NOMO-1 treated with dmso at 0.1 percent for 144 hours (cell line): ENCODE measurements at regions not wholly inside any gene's neighbourhood (a gene's known extent, or its start where the extent isn't known, plus 50 kb on each side); places are given as distances from the start of the nearest gene placed in this dataset.
A peak's percentile ranks its signal among the peaks of the same experiment; 100 is the strongest.

Experiments
- DNase-seq: peaks from one replicate; lab custom pipeline; 2025; ENCODE audit not compliant: unreplicated experiment; lab: John Stamatoyannopoulos, UW

DNA sequence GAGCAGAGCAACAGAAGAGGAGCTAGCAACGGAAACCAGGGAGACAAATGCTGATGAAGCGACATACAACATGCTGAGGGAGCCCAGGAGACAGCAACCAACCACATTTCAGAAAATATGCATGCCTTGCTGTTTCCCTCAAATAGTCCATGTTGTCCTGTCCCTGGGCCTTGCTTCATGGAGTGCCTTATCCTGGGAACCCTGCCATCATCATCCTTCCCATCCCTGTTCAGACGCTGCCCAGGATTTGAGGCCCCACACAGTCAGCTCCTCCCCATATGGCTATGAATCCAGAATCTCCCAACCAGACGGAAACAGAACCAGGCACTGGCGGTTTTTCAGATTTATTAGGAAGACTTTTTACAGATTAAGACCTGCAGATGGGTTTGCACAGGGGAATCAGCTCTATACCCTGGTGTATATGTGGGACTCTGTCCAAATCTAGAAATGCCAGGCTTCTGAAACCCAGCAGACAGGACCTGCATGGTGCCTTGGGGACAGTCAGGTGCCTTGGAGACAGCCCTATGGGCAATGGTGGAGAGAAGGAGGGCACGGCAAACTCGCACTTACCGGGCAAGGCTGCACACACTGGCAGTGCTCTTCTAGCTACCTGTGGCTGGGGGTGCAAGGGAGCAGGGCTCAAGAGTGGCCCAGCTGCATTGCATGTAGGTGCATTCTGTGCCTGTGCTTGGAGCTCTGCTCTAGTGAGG lies 199.7 kb upstream of the MAMLD1 start:
- DNase-seq: no peak

DNA sequence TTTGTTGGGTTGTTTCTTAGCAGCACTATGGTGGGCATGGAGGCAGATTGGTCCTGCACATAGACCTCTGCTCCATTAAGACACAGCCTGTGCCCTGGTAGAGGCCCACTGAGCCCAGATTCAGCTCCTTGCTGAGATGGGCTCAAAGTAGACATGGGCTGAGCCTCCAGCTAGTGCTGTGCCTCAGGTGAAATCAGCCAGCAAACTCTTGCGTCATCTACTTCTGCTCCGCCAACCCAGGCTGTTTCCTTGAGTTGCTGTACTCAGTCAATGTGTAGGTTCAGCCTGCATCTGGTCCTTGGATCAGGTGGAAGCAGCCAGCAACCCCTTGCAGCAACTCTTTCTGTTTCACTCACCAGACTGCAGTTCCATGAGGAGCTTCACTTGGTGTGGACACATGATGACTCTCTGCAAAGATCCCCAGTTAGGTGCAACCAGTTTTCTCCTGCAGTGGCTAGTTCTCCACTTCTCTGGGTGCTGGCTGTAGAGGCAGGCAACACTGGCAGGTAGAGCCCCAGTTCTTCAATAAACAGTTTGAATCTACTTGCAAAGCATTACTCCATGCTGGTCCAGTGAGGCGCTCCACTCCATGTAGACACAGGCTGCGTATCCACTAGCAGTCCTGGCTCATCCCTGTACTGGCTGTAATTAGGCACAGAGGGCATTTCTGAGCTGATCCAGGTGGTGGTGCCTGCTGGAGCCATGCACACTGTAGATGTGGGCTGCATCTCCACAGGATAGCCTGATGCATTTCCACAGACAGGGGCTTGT lies 199.0 kb upstream of the MAMLD1 start:
- DNase-seq: no peak

DNA sequence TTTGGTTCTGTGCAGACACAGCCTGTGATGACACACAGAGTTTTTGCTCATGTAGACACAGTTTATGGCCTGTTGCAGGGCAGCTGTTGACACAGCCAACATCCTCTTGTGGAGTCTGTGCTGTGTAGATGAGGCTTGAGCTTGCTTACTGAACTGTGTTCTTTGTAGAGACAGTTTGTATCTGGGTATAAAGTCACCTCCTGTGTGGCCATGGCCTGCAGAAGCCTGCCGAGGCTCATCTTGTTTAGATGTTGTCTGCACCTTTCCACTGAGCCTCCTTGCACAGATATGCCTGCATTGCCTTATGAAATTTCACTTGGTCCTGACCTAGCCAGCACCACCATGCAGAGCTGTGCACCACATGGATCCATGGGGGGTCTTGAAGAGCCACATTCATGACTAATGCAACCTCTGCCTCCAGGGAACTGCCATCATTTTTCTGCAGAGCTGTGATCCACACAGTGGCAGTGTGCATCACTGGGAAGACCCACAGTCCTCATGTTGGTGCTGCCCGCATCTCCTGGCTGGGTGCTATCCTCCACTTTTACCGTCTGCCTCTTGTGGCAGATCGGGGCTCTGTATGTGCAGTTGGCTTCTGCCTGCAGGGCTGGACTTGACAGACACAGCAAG lies 198.0 kb upstream of the MAMLD1 start:
- no peak for DNase-seq

DNA sequence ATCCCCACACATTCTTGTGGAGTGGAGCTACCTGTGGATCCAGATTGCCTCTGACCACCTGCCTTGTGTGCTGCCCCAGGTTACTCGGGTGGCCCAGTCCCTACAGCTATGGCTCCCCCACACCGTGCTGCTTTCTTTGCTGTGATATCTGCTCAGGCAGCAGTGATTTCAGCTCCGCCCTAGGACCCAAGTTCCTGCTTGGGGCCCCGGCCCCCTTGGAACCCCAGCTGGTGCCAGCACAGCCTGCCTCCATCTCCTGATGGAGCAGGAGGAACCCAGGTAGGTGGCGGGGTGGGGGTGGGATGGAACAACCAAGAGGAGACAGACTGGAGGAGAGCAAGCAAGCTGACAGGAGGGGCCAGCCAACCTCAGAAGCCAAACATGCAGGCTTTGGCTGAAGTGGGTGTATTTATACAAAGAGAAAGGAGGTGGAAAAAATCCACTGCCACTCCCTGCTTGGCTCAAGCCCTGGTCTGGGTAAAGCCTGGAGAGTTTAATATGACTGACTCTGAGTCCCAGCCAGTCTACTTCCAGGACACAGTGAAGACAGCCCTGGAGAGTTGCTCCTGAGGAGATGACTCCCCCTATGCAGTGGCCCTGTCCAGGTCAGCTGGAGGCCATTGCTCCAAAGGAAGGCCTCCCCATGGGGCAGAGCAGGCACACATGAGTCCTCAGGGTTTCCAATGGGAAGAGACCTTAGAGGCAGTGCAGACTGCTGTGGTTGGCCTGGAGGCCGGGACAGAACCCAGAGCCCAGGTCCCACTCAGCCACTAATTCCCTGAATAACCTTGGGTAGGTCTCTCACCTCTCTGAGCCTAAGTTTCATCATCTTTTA lies 197.1 kb upstream of the MAMLD1 start:
- DNase-seq: no peak

DNA sequence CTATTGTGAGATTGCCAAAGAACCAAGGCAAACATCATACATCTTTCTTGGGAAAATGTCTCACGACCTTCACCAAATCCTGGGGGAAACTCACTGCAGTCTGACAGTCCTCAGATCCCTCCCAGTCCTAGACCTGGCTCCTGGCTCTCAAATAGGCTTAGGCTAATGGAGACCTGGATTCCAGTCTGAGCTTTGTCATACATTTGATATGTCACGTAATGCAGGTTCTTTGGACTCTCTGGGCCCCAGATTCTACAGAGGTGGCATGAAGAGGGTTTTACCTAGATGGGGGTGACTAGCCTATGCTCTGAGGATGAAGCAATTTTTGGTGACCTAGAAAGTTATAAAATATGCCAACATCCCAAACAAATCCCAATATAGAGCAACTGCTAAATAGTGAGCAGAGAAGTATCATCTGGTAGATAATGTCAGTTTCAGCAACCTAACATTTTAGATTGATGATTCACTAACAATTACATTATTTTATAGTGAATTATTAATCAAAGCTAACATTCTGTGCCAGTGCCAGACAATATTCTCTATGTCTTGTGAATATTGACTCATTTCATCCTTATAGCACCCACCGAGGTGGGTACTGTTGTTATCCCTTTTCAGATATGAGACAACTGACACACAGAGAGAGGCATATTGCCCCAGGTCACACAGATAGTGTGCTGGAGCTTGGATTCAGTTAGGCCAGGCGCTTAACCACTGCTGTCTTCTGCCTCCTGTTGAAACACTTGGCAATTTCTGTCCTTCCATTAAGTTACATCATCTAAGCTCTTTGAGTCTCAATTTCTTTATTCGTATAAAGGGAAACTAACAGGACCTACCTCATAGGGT lies 195.4 kb upstream of the MAMLD1 start:
- DNase-seq: no peak

DNA sequence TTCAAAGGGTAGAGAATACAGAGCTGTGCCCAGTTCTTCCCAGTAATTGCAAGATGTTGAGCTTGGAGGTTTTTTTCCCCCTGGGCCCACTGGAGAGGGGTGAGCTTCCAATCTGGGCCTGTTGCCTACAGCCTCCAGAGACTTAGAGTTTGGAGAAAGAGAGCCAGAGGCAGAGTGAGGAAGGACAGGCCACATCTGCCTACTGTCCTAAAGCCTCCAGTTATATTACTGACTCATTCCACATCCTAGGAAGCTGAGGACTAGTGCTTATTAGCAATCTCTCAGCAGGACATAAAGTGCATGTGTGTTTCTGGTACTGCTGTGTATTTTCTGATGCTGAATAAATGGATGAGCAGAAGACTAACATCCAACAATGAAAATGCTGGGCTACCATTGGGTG lies 181.0 kb upstream of the MAMLD1 start:
- no peak for DNase-seq

DNA sequence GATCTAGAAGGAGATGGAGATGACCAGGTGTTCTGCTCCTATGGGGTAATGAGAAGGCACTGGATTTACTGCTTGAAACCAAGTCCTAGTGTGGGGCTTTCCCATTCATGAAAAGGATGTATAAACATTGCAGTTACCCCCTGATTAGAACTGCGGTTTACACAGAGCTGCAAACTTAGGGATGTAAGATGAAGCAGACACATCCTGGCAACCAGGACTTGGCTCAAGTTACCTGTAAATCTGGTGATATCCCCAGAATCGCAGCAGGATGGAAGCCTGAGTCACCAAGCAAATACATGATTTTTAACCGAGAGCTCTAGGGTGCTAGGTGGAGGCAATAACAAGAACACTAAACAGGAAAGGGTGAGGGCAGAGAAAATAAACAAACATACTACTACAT lies 178.6 kb upstream of the MAMLD1 start:
- DNase-seq: no peak

DNA sequence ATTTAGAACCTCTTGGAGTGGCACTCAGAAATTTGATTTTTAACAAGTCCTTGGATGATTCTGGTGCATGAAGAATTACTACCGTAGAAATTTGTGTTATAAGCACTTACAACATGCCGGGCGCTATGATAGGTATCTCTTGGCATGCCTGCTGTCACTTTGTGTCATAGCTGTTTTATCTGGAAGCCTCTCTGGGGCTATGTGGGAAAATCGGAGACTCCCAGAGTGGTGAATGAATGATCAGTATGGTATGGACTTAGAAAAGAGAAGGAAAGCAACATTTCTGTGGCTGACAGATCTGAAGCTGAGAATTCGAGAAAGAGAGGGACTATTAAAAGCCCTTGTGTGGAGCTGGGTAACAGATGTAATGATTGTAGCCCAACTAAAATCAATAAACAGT lies 177.4 kb upstream of the MAMLD1 start:
- no peak for DNase-seq

DNA sequence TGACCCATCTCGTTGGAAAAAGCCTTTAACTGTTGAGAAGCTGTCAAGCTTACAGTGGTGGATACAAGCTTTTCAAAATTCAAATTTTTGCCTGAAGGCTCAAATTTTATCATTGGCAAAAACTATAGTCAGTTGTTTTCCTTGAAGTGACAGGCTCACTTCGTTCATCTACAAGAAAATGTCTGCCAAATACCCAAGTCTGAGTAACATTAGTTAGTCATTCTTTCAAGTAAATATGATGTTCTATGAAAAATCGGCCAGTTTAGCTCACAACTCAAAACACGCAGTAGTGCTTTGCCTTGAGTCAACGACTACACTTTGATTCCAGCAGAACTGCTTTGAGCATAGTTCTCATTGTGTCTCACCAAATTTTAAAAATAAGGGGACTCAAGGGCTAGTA lies 170.3 kb upstream of the MAMLD1 start:
- no peak for DNase-seq

DNA sequence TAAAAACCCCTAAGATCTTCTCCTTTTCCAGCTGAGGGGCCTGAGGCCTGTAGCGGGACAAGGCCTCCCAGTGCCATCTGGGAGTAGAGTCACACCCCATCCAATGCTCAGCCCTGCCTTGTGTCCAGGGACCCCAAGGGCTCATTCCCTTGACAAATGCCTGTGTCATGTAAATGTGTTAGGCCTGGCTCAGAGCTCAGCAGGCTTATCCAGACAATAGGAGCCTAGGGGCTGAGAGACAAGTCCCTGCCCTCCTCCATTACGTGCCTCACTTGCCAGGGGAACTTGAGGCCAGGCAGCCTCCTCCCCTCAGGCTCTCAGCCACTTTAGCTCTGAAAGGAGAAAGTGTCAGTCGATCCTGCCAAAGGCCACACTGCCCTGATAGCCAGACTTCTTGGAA lies 166.8 kb upstream of the MAMLD1 start:
- no peak for DNase-seq

DNA sequence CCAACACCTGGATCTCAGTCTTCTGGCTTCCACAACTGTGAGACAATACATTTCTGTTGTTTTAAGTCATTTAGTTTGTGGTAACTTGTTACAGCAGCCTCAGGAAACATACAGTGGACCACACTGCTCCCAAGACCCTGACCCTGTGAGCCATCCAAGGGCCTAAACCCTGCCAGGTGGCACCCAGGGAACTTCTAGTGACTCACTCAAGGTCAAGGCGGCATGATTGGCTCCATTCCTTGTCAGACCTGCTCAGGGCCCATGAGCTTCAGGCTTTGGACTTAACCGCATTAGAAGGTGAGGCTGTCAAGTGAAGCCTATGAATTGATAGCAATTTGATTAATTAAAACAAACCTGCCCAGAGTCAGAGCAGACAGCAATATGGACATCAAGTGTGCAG lies 165.7 kb upstream of the MAMLD1 start:
- DNase-seq: no peak

DNA sequence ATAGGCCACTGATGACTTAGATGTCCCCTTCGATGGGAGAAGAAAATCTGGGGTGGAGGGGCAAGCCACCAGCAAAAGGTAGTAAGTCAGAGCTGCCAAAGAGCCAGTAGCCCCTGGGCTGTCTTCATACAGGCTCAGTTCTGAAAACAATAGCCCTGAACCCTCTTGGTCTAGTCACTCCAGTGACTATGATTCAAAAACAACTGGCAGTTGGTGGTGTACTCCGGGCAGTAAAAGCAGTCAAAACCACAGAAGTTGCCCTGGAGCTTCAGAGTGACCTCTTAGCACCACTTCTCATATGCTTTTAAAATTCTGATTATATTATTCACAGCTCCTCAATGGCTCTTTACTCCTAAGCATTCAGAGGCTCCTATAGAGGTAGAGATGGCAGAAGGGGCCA lies 164.3 kb upstream of the MAMLD1 start:
- DNase-seq: no peak

DNA sequence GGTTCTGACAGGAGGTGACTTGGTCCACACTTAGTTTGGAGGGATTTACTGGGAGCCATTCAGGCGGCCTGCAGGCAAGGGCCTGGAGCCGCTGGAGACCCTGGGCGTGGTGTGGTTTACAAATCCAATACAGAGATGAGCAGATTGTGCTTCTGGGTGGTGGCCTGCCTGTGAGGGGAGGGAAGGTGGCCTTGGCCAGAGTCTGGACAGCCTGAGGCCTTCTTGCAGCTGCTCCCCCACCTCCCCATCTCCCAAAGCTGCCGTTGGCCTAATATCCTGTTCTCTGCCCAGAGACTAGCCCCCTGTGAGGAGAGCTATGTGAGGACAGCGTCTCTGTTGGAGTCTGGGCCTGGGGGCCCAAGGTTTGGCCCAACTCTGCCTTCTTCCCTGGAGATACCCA lies 163.9 kb upstream of the MAMLD1 start:
- DNase-seq: no peak

DNA sequence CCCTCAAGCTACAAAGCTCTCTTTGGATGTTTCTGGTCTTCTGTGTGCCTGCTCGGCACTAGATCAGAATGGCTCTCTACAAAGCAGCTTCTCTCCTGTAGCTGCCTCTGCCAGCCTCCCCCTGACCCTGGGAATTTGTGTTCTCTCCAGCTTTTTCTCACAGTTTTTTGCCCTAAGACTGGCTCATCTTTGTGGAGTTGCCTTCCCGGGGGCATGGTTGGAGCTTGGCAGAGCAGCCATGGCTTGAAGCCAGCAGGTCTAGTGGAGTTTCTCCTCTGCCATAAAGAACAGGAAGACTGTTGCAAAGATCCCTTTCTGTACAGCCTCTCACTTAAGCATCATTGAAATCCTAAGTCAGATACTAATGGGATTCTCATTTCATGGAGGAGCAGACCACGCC lies 163.3 kb upstream of the MAMLD1 start:
- DNase-seq: no peak

DNA sequence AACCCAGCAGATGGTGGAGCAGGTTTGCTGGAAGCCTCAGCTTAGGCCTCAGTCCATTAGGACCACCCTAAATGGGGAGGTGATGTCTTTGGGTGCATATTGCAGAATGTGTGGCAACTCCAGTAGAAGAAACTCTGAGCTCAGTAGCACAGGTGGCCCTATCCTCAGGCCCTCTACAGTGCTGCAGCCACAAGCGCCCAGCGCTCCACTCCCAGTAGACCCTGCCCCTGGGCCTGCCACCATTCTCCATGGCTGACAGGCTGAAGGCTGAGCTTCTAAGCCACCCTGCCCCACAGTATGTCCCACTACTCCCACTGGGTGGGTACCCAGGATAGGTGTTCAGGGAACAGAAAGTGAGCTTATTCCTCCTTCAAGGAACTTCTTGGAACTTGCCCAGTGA lies 162.8 kb upstream of the MAMLD1 start:
- no peak for DNase-seq

DNA sequence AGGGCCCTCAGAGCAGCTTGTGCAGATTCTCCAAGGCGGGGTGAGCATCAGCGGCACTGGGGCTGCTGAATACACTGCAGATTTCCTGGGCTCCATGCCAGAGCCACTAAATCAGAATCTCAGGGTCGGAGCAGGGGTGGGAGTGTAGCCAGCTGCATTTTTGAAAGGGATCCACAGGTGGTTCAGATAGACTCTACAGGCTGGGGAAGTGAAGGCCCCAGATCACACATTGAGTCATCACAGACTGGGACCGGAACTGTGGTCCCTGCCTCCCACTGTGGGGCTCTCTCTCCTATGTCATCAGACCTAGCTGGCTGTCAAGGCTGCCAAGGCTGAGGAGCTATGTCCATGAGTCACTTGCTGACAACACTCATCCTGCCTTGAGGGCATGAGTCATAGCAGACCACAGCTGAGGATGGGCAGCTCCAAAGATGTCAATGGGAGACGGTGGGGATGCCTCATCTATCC lies 162.3 kb upstream of the MAMLD1 start:
- DNase-seq: peak; percentile 51

DNA sequence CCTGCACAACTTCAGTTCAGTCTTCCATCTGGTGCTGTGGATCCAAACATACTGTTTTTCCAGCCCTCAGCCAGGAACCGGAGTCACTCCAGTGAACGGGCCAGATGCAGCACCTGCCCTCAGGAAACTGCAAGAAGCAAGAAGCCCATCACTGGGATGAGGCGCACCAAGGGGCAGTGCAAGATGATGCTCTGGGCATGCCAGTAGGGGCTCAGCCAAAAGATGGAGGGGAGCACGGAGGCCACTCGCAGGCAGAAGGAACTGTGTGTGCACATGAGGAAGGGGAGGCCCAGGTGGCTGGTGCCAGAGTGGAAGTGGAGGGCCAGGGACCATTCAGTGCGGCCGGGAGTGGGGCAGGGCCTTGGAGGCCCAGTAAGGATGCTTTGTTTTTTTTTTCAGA lies 161.7 kb upstream of the MAMLD1 start:
- no peak for DNase-seq

DNA sequence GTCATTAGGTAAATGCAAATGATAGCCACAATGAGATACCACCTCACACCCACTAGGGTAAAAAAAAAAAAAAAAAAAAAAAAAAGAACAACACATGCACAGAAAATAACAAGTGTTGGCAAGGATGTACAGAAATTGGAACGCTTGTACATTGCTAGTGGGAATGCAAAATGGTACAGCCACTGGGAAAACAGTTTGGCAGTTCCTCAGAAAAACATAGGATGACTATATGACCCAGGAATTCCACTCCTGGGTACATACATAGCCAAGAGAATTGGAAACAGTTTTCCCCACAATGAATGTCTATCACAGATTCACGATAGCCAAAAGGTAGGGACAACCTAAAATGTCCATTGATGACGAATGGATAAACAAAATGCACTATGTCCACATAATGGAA lies 161.3 kb upstream of the MAMLD1 start:
- no peak for DNase-seq

DNA sequence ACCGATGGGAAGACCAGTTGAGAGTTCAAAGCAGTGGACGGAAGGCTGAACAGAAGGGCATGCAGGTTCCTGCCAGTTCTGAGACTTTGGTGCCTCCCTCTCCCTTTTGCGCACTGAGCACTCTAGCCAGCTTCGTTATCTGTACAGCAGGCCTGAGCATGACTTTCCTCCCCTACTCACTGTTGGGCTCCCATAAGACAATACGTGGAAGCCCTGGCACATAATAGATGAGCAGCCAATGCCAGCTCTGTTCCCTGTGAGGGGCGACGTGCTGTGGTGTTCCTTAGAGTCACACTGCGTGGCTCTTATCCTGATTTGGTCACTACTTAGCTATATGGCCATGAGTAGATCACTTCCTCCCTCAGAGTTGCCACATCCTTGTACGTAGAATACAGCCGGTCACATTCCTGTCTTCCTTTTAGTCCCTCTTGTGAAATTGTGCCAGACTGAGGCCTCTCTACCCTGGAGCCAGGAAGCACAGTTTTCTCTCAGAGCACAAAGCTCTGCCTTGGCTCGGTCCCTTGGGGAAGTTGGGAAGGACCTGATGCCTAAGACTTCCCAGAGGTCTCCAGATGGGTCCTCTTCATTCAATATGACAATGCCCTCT lies 160.4 kb upstream of the MAMLD1 start:
- DNase-seq: no peak

DNA sequence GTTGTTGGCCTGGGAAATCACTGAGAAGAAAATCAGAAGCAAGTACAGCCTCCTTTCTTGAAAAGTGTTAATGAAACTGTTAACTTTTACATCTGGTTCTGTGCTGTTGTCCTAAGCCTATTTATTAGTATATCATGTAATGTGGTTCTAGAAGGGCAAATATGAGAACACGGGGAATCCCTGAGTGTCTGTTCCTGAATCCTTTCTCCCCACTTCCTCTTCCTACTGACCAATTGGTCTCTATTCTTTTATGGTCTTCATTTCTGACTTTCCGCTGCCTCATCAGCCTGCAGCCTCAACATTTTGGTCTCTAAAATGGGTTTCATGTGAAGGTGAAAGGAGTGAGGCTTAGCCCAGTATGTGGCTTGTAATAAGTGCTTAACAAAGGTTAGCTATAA lies 159.9 kb upstream of the MAMLD1 start:
- DNase-seq: no peak
